GM21526 (cell line): ENCODE measurements at regions not wholly inside any gene's neighbourhood (a gene's known extent, or its start where the extent isn't known, plus 50 kb on each side); places are given as distances from the start of the nearest gene placed in this dataset.

ENCODE experiments used
- ATAC-seq: cut with Tn5 transposase; IDR thresholded peaks from one replicate; pipeline ENCODE4 v1.9.1; 2021; ENCODE audit warnings: moderate library complexity; ENCODE audit not compliant: unreplicated experiment, low FRiP score

- no peak for ATAC-seq
These were observed 287.2 kb downstream of the ARL4A start for GRCh38 chr7:12974451-12975166.

GRCh38 chr7:12975412-12975811, 288.0 kb downstream of the ARL4A start:
- ATAC-seq, result no peak

- ATAC-seq, result no peak
These were observed 291.7 kb downstream of the ARL4A start for GRCh38 chr7:12979181-12979580.

- no peak for ATAC-seq
These were observed 294.7 kb downstream of the ARL4A start for GRCh38 chr7:12982178-12982577.

- no peak for ATAC-seq
These were observed 296.7 kb downstream of the ARL4A start for GRCh38 chr7:12984117-12984516.

GRCh38 chr7:12985228-12985627, 297.8 kb downstream of the ARL4A start:
- no peak for ATAC-seq

- ATAC-seq, result no peak
These were observed 298.3 kb downstream of the ARL4A start for GRCh38 chr7:12985752-12986151.

GRCh38 chr7:12987238-12987637, 299.8 kb downstream of the ARL4A start:
- ATAC-seq, result no peak

- ATAC-seq, result no peak
These were observed 303.0 kb downstream of the ARL4A start for GRCh38 chr7:12990440-12990839.

- ATAC-seq, result no peak
These were observed 305.6 kb downstream of the ARL4A start for GRCh38 chr7:12993025-12993424.

- ATAC-seq, result no peak
These were observed 308.6 kb downstream of the ARL4A start for GRCh38 chr7:12995912-12996469.

- no peak for ATAC-seq
These were observed 319.9 kb downstream of the ARL4A start for GRCh38 chr7:13007331-13007730.

- ATAC-seq, result no peak
These were observed 322.1 kb downstream of the ARL4A start for GRCh38 chr7:13009517-13009916.

GRCh38 chr7:13014011-13014410, 326.6 kb downstream of the ARL4A start:
- ATAC-seq, result no peak

GRCh38 chr7:13016036-13016581, 328.7 kb downstream of the ARL4A start:
- ATAC-seq, result no peak

GRCh38 chr7:13016592-13017332, 329.3 kb downstream of the ARL4A start:
- ATAC-seq, result no peak

GRCh38 chr7:13017333-13017857, 330.0 kb downstream of the ARL4A start:
- ATAC-seq, result no peak

GRCh38 chr7:13017881-13018280, 330.4 kb downstream of the ARL4A start:
- no peak for ATAC-seq

- no peak for ATAC-seq
These were observed 334.3 kb downstream of the ARL4A start for GRCh38 chr7:13021566-13022300.

GRCh38 chr7:13024121-13024674, 336.8 kb downstream of the ARL4A start:
- ATAC-seq, result no peak
